GM20000 (cell line): ENCODE measurements at regions not wholly inside any gene's neighbourhood (a gene's known extent, or its start where the extent isn't known, plus 50 kb on each side); places are given as distances from the start of the nearest gene placed in this dataset.

Experiments
- DNase-seq: peaks from one replicate; pipeline ENCODE4 v3.0.0; 2012; ENCODE audit warnings: low spot score
- CTCF ChIP-seq: IDR thresholded peaks from 2 replicates; pipeline ENCODE4 v1.5.1; 2012; ENCODE audit warnings: mild to moderate bottlenecking, control low read depth; ENCODE audit errors: extremely low read depth, missing control alignments

DNA sequence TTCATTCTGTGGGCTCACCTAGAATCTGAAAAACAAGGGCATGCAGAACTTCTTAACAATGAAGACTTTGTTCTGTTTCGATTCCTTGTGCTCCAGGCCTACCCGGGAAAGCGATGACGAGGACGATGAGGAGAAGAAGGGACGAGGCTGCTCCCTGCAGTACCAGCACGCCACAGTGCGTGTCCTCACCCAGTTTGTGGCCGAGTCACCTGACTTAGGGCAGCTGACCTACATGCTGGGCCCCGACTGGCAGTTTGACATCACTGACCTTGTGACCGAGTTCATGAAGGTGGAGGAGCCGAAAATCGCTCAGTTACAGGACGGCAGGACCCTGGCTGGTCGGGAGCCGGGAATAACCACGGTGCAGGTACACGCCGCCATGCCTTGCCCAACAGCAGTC is 585.4 kb downstream of the AACS start:
- no peak for DNase-seq
- TF ChIP-seq CTCF, result no peak

DNA sequence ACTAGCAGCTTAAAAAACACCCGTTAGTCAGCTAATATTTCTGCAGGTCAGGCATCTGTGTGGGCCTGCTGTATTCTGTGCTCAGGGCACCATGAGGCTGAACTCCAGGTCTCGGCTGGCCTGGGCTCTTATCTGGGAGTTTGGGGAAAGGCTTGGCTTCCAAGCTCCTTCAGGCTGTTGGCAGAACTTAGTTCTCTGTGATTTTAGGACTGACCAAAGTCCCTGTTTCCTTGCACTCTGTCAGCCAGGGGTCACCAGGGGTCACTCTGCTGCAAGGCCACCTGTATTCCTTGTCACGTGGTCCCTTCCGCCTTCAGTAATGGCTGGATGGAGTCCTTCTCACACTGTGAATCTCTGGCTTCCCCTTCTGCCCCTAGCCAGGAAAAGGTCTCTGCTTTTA is 586.4 kb downstream of the AACS start:
- DNase-seq, result no peak
- no peak for TF ChIP-seq CTCF

DNA sequence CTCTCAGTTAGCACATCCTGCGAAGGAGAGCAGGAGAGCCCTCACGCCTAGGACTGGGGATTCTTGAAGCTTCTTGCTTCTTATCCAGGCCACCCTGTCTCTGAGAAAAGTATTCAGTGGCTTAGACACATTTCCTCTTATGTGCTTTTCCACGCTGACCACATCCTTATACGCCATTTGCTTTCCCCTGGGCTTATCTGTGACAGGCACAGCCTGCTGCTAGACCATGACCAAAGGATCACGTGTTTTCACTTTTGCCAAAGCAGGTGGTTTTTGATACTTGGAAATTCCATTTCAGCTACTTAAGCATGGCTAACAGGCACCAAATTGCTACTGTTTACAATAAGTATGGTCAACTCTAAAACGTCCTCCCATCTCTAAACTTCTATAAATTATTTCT is 587.4 kb downstream of the AACS start:
- no peak for DNase-seq
- TF ChIP-seq CTCF, result no peak

- DNase-seq, result no peak
- TF ChIP-seq CTCF, result no peak
These were observed 592.4 kb downstream of the AACS start for GRCh38 chr12:125657681-125658080.

GRCh38 chr12:125674554-125675338 is 609.5 kb downstream of the AACS start:
- DNase-seq, result no peak
- no peak for TF ChIP-seq CTCF

DNA sequence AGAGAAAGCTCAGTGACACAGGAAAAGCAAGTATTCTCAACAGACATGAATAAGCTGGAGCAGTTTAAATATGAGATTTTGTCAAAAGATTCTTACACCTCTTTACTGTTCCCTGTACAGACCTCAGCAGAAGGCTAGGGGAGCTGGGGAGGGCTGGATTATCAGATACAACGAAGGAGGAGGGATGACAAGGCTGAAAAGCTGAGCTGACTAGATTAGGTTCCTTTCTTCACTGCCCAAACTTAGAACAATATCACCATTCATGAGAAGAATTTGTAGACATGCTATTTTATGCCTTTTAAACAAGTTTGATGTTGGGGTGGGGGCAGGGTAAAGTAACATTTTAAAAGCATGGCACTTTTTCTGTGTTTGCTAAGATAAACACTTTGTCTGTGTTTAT is 611.1 kb downstream of the AACS start:
- TF ChIP-seq CTCF, result no peak
- DNase-seq, result no peak

- no peak for TF ChIP-seq CTCF
These were observed 612.6 kb downstream of the AACS start for GRCh38 chr12:125677829-125678228.

More at GRCh38 chr12:125677829-125678228, 612.6 kb downstream of the AACS start:
- DNase-seq, result no peak
